MM.1S (cell line): ENCODE measurements at regions not wholly inside any gene's neighbourhood (a gene's known extent, or its start where the extent isn't known, plus 50 kb on each side); places are given as distances from the start of the nearest gene placed in this dataset.

ENCODE experiments used
- EZH2 ChIP-seq: fragments of 300-600 bp; sonication (generic); optimal IDR thresholded peaks from 2 replicates; pipeline ENCODE3; 2017; ENCODE audit warnings: low read depth, mild to moderate bottlenecking, antibody characterized with exemption, low read length, mixed read lengths
- EZH2phosphoT487 ChIP-seq: fragments of 300-600 bp; sonication (generic); IDR thresholded peaks from 2 replicates; pipeline ENCODE4 v1.6.1; 2018; ENCODE audit warnings: antibody characterized with exemption, low read length
- TF ChIP-seq, protein P1 (sequence below): fragments of 300-600 bp; sonication (generic); IDR thresholded peaks from 2 replicates; pipeline ENCODE4 v1.5.1; 2016; ENCODE audit warnings: antibody characterized with exemption, low read length, mixed read lengths

DNA sequence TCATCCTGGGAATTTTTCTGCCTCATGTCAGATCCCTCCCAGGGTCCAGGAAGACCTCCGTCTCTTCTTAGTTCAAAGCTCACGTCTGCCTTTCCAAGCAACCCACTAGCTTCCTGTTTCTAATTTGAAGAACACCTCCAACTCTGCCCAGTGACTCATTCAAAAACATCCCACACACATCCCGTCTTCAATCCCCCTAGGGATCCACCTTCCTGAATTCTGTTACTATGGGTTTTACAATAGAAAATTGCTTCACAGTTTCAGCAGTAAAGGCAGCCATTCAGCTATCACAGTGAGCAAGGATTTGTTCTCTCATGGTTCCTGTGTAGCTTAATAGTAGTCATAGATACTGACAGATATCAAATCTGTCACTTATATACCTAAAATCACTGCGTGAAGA is 308.3 kb upstream of the CCDC54 start:
- TF ChIP-seq, protein P1, sequence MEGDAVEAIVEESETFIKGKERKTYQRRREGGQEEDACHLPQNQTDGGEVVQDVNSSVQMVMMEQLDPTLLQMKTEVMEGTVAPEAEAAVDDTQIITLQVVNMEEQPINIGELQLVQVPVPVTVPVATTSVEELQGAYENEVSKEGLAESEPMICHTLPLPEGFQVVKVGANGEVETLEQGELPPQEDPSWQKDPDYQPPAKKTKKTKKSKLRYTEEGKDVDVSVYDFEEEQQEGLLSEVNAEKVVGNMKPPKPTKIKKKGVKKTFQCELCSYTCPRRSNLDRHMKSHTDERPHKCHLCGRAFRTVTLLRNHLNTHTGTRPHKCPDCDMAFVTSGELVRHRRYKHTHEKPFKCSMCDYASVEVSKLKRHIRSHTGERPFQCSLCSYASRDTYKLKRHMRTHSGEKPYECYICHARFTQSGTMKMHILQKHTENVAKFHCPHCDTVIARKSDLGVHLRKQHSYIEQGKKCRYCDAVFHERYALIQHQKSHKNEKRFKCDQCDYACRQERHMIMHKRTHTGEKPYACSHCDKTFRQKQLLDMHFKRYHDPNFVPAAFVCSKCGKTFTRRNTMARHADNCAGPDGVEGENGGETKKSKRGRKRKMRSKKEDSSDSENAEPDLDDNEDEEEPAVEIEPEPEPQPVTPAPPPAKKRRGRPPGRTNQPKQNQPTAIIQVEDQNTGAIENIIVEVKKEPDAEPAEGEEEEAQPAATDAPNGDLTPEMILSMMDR, result no peak
- TF ChIP-seq EZH2phosphoT487, result no peak
- no peak for TF ChIP-seq EZH2
